ENCODE measurements at regions not wholly inside any gene's neighbourhood (a gene's known extent, or its start where the extent isn't known, plus 50 kb on each side); places are given as distances from the start of the nearest gene placed in this dataset.

DNA sequence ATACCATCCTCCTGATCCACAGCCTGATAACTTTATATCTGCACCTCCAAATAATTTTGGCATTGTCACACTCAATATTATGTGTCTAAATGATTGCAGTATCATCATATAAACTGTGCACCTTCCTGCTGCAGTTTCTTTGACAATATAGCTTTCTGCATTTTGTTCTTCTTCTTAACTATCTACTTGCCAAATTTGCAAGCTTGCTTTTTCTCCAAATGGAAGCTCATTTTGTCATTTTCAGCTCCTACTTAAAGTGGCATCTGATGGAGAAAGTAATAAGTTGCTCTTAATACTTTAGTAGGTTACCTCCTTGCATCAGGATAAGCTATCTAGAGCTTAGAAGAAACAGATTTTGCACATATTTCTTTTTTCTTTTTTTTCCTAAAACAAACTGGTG lies 74.0 kb upstream of the DEFB112 start:
- DNase-seq (ENCODE audit: low spot score) (no peak), ATAC-seq (no peak)
- CTCF ChIA-PET = interaction anchor here (1.1 kb wide), 1 partner anchor 21 kb away, joined by 4 read pairs; no protein-coding TSS in a partner anchor
- Mint-ChIP-seq H3K36me3 (no peaks in the 10 kb centered on the region), H3K27ac (no peak overlapping the region), H3K9me3 (no peaks in the 10 kb centered on the region), H3K27me3 (ENCODE audit: low read depth) (no peaks in the 10 kb centered on the region), H3K4me1 (no peaks in the 10 kb centered on the region), H3K4me3 (no peak overlapping the region)
- TF ChIP-seq, protein P1, sequence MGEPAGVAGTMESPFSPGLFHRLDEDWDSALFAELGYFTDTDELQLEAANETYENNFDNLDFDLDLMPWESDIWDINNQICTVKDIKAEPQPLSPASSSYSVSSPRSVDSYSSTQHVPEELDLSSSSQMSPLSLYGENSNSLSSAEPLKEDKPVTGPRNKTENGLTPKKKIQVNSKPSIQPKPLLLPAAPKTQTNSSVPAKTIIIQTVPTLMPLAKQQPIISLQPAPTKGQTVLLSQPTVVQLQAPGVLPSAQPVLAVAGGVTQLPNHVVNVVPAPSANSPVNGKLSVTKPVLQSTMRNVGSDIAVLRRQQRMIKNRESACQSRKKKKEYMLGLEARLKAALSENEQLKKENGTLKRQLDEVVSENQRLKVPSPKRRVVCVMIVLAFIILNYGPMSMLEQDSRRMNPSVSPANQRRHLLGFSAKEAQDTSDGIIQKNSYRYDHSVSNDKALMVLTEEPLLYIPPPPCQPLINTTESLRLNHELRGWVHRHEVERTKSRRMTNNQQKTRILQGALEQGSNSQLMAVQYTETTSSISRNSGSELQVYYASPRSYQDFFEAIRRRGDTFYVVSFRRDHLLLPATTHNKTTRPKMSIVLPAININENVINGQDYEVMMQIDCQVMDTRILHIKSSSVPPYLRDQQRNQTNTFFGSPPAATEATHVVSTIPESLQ (CRISPR knock-in tag; IDR thresholded peaks at IDR 0.05) = no peak
- TF ChIP-seq ZNF138 (CRISPR knock-in tag; conservative IDR thresholded peaks at IDR 0.05) (no peak), NR2C2 (CRISPR knock-in tag; IDR thresholded peaks at IDR 0.05) (no peak), ZNF423 (CRISPR knock-in tag; IDR thresholded peaks at IDR 0.05) (no peak), ZNF416 (CRISPR knock-in tag; IDR thresholded peaks at IDR 0.05) (no peak), NFE2L1 (CRISPR knock-in tag; IDR thresholded peaks at IDR 0.05) (no peak), ESRRA (CRISPR knock-in tag; IDR thresholded peaks at IDR 0.05; ENCODE audit: borderline replicate concordance) (no peak), SMAD3 (CRISPR knock-in tag; IDR thresholded peaks at IDR 0.05; ENCODE audit: borderline replicate concordance) (no peak), CREM (CRISPR knock-in tag; IDR thresholded peaks at IDR 0.05) (no peak)
- TF ChIP-seq, protein P2, sequence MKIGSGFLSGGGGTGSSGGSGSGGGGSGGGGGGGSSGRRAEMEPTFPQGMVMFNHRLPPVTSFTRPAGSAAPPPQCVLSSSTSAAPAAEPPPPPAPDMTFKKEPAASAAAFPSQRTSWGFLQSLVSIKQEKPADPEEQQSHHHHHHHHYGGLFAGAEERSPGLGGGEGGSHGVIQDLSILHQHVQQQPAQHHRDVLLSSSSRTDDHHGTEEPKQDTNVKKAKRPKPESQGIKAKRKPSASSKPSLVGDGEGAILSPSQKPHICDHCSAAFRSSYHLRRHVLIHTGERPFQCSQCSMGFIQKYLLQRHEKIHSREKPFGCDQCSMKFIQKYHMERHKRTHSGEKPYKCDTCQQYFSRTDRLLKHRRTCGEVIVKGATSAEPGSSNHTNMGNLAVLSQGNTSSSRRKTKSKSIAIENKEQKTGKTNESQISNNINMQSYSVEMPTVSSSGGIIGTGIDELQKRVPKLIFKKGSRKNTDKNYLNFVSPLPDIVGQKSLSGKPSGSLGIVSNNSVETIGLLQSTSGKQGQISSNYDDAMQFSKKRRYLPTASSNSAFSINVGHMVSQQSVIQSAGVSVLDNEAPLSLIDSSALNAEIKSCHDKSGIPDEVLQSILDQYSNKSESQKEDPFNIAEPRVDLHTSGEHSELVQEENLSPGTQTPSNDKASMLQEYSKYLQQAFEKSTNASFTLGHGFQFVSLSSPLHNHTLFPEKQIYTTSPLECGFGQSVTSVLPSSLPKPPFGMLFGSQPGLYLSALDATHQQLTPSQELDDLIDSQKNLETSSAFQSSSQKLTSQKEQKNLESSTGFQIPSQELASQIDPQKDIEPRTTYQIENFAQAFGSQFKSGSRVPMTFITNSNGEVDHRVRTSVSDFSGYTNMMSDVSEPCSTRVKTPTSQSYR (CRISPR knock-in tag; IDR thresholded peaks at IDR 0.05) = no peak
- TF ChIP-seq, protein P3, sequence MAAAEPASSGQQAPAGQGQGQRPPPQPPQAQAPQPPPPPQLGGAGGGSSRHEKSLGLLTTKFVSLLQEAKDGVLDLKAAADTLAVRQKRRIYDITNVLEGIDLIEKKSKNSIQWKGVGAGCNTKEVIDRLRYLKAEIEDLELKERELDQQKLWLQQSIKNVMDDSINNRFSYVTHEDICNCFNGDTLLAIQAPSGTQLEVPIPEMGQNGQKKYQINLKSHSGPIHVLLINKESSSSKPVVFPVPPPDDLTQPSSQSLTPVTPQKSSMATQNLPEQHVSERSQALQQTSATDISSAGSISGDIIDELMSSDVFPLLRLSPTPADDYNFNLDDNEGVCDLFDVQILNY (CRISPR knock-in tag; IDR thresholded peaks at IDR 0.05) = no peak
- TF ChIP-seq, protein P4, sequence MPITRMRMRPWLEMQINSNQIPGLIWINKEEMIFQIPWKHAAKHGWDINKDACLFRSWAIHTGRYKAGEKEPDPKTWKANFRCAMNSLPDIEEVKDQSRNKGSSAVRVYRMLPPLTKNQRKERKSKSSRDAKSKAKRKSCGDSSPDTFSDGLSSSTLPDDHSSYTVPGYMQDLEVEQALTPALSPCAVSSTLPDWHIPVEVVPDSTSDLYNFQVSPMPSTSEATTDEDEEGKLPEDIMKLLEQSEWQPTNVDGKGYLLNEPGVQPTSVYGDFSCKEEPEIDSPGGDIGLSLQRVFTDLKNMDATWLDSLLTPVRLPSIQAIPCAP (CRISPR knock-in tag; IDR thresholded peaks at IDR 0.05) = no peak
- TF ChIP-seq, protein P5, sequence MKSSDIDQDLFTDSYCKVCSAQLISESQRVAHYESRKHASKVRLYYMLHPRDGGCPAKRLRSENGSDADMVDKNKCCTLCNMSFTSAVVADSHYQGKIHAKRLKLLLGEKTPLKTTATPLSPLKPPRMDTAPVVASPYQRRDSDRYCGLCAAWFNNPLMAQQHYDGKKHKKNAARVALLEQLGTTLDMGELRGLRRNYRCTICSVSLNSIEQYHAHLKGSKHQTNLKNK (CRISPR knock-in tag; IDR thresholded peaks at IDR 0.05) = no peak
- POLR2A ChIA-PET = no interaction called here

DNA sequence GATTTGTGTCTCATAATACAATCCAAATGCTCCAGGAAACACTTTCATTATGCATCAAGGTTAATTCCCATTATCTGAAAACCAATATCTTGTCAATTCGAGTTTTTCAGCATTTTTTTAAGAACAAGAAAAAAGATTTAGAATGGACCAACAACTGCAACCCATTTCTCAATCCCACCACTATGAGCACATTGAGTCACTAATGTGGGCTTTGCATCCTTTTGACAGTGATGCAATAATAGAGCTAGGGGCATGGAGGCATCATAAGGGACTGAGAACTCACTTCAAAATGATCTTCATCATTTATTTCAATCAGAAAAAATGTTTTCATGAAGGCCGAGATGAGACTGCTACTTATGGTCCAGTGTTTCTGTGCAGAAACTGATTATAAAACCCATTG lies 74.8 kb upstream of the DEFB112 start:
- DNase-seq (ENCODE audit: low spot score) = no peak
- H3K9me3 Mint-ChIP-seq = no peaks in the 10 kb centered on the region
- H3K4me1 Mint-ChIP-seq = no peaks in the 10 kb centered on the region
- ChIA-PET CTCF (no interaction called here), POLR2A (no interaction called here)
- H3K4me3 Mint-ChIP-seq = no peak overlapping the region
- H3K27me3 Mint-ChIP-seq (ENCODE audit: low read depth) = no peaks in the 10 kb centered on the region
- no peak for ATAC-seq
- no peaks in the 10 kb centered on the region for H3K36me3 Mint-ChIP-seq
- no peak overlapping the region for H3K27ac Mint-ChIP-seq
- TF ChIP-seq, protein P6, sequence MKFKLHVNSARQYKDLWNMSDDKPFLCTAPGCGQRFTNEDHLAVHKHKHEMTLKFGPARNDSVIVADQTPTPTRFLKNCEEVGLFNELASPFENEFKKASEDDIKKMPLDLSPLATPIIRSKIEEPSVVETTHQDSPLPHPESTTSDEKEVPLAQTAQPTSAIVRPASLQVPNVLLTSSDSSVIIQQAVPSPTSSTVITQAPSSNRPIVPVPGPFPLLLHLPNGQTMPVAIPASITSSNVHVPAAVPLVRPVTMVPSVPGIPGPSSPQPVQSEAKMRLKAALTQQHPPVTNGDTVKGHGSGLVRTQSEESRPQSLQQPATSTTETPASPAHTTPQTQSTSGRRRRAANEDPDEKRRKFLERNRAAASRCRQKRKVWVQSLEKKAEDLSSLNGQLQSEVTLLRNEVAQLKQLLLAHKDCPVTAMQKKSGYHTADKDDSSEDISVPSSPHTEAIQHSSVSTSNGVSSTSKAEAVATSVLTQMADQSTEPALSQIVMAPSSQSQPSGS (CRISPR knock-in tag; IDR thresholded peaks at IDR 0.05; ENCODE audit: borderline replicate concordance, low read depth) = no peak
- TF ChIP-seq NFYB (CRISPR knock-in tag; conservative IDR thresholded peaks at IDR 0.05; ENCODE audit: low read depth) (no peak), ETV6 (CRISPR knock-in tag; IDR thresholded peaks at IDR 0.05) (no peak), FOXJ3 (CRISPR knock-in tag; IDR thresholded peaks at IDR 0.05; ENCODE audit: borderline replicate concordance) (no peak), TEAD4 (CRISPR knock-in tag; IDR thresholded peaks at IDR 0.05) (no peak), ZNF219 (CRISPR knock-in tag; IDR thresholded peaks at IDR 0.05; ENCODE audit: borderline replicate concordance) (no peak), ZNF416 (CRISPR knock-in tag; IDR thresholded peaks at IDR 0.05) (no peak), ZNF232 (CRISPR knock-in tag; IDR thresholded peaks at IDR 0.05) (no peak)
- TF ChIP-seq, protein P7, sequence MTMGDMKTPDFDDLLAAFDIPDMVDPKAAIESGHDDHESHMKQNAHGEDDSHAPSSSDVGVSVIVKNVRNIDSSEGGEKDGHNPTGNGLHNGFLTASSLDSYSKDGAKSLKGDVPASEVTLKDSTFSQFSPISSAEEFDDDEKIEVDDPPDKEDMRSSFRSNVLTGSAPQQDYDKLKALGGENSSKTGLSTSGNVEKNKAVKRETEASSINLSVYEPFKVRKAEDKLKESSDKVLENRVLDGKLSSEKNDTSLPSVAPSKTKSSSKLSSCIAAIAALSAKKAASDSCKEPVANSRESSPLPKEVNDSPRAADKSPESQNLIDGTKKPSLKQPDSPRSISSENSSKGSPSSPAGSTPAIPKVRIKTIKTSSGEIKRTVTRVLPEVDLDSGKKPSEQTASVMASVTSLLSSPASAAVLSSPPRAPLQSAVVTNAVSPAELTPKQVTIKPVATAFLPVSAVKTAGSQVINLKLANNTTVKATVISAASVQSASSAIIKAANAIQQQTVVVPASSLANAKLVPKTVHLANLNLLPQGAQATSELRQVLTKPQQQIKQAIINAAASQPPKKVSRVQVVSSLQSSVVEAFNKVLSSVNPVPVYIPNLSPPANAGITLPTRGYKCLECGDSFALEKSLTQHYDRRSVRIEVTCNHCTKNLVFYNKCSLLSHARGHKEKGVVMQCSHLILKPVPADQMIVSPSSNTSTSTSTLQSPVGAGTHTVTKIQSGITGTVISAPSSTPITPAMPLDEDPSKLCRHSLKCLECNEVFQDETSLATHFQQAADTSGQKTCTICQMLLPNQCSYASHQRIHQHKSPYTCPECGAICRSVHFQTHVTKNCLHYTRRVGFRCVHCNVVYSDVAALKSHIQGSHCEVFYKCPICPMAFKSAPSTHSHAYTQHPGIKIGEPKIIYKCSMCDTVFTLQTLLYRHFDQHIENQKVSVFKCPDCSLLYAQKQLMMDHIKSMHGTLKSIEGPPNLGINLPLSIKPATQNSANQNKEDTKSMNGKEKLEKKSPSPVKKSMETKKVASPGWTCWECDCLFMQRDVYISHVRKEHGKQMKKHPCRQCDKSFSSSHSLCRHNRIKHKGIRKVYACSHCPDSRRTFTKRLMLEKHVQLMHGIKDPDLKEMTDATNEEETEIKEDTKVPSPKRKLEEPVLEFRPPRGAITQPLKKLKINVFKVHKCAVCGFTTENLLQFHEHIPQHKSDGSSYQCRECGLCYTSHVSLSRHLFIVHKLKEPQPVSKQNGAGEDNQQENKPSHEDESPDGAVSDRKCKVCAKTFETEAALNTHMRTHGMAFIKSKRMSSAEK (CRISPR knock-in tag; IDR thresholded peaks at IDR 0.05; ENCODE audit: borderline replicate concordance) = no peak
- TF ChIP-seq, protein P8, sequence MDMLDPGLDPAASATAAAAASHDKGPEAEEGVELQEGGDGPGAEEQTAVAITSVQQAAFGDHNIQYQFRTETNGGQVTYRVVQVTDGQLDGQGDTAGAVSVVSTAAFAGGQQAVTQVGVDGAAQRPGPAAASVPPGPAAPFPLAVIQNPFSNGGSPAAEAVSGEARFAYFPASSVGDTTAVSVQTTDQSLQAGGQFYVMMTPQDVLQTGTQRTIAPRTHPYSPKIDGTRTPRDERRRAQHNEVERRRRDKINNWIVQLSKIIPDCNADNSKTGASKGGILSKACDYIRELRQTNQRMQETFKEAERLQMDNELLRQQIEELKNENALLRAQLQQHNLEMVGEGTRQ (CRISPR knock-in tag; IDR thresholded peaks at IDR 0.05) = no peak

Measured in WTC11 (cell line).